ENCODE measurements at regions not wholly inside any gene's neighbourhood (a gene's known extent, or its start where the extent isn't known, plus 50 kb on each side); places are given as distances from the start of the nearest gene placed in this dataset.

DNA sequence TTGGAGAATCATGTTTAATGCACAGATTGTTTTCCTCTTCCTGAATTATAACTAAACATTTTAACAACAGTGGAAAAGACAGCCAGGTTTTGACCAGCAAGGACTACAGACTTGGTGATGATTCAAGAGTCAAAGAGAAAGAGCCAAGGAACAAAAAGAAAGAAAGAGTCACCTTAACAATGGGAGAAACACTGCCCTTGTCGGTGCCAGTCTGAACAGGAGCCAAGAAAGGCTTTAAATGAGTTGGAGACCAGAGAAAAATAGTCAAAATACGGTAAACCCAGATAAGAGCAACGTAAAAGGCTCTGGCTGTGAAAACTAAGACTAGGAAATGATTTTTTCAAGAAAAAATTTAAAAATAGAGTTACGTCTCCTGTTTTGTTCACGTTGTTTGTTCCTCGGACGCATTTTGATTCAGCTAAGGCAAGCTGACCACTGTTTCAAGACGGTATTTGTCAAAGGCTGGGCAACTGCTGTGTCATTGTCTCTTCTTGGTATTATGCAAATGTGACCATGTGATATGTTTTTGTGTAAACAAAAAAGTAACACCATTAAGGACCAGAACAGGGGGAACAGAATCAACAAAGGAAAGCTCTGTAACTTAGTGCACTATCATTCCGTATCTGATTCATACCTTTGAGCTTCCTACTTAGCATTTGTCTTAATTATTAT lies 634.5 kb downstream of the LIG4 start:
- DNase-seq (ENCODE audit: low read depth in 3 of 3), result no peak

DNA sequence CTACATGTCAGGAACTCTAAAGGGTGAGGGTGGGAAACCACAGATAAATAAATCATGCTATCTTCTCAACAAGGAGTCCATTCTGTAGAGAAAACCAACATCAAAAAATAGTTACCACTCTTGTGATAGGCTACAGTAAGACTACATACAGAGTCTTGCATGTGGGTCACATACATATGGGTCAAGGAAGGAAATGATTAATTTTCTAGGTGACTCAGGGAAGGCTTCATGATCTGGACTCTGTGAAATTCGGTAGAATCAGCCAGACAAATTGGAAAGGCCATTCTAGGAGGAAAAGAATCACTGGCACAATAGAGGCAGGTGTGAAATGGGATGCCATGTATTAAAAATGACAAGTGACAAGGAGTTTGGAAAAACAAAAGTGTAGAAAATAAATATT lies 638.9 kb downstream of the LIG4 start:
- no peak for DNase-seq (ENCODE audit: low read depth in 3 of 3)

DNA sequence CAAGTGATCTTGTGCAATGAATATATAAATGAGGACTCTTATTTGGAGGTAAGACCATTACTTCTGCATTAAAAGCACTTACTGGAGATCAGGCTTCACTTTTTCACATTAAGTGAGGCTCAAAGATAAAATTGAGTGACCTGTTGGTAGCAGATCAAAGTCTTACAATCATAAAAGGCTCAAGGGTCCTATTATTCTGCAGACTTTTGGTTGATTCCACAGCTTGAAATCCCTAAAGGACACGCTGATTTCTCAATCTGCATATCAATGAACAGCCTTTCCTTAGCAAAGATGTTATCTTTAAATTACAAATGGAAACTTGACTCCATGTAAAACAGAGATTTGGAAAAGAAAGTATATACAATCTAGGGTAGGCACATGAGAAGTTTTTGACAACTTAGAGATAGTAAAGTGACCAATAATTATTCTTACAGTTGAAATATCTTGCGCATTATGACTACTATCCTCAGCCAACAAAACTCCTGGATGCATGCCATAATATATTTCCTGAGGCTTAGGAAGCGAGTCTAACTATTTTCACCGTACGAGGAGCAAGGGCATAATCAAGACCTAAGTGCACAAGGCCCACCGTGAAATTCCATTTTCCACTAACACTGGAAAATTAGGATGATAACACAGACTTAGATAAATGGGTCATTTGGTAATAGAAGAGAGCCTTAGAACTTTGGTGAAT lies 640.7 kb downstream of the LIG4 start:
- no peak for DNase-seq (ENCODE audit: low read depth in 3 of 3)

- no peak for DNase-seq (ENCODE audit: low read depth in 3 of 3)
Observed at GRCh38 chr13:107573184-107573583, 642.2 kb downstream of the LIG4 start.

DNA sequence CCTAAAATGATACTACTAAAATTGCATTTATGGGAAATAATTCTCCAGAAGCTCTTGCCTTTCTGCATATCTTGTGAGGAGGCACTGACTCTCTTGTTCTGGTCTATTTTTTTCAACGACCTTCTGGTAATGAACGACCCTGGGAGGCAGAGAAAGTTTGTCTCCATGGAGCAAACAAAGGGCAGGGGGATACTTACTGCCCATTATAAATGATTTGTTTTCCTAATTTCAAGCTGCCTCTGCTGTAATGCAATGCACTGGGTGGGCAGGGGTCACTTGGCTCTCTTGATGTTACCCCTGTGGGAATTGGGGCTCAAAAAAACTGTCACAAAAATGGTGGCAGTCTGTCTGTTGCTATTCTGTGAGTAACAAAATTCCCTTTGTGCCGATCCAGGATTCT lies 643.2 kb downstream of the LIG4 start:
- no peak for DNase-seq (ENCODE audit: low read depth in 3 of 3)

DNA sequence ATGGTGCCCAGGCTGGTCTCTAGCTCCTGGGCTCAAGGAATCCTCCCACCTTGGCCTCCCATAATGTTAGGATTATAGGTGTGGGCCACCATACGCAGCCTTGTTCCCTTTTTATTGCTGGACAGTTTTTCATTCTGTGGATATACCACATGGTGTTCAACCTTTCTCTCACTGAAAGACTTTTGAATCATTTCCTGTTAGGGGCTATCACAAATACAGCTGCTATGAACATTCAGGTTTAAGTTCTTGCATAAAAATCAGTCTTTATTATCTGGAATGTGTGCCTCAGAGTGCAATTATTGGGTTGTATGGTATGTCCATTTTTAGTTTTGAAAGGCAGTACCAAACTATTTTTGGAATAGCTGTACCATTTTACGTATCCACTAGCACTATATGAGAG lies 647.2 kb downstream of the LIG4 start:
- no peak for DNase-seq (ENCODE audit: low read depth in 3 of 3)

- no peak for DNase-seq (ENCODE audit: low read depth in 3 of 3)
Observed at GRCh38 chr13:107563099-107563925, 652.0 kb downstream of the LIG4 start.

DNA sequence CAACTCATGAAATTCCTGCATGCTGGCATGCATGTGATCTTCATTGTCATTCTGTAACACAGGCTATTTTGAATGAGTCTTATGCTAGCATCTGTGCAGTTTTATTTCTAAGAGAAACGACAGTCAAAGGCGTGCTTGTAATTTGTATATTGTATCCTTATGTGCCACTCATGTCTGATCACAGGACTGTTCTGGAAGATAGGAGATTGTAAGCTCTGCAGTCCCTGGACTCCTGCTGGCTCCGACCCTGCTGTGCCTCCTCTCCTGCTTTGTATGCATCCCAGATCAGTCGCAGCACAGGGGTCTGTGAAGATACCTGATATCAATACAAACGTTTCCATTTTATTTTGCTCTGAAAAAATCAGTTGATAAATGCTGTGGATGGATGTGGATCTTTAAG lies 653.1 kb downstream of the LIG4 start:
- no peak for DNase-seq (ENCODE audit: low read depth in 3 of 3)

- no peak for DNase-seq (ENCODE audit: low read depth in 3 of 3)
Observed at GRCh38 chr13:107554460-107554859, 660.9 kb downstream of the LIG4 start.

DNA sequence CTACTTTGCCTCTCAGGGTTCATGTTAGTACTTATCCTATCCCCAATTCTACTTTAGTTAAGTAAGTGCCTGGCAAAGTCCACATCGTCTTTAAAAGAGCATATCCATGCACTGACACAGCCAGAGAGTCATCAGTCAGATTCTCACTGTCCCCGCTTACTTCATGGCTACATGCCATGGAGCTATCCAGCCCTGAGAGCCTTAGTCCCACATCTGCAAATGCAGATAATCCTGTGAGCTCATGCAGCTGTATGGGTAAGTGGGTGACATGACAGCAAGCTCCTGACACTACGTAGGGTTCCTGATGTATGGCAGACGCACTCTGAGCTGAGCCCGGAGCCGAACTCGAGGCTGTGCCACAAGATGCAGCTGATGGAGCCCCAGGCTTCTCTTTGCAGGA lies 661.5 kb downstream of the LIG4 start:
- no peak for DNase-seq (ENCODE audit: low read depth in 3 of 3)

- no peak for DNase-seq (ENCODE audit: low read depth in 3 of 3)
Observed at GRCh38 chr13:107551521-107551920, 663.8 kb downstream of the LIG4 start.

- DNase-seq (ENCODE audit: low read depth in 3 of 3), result no peak
Observed at GRCh38 chr13:107548338-107548737, 667.0 kb downstream of the LIG4 start.

DNA sequence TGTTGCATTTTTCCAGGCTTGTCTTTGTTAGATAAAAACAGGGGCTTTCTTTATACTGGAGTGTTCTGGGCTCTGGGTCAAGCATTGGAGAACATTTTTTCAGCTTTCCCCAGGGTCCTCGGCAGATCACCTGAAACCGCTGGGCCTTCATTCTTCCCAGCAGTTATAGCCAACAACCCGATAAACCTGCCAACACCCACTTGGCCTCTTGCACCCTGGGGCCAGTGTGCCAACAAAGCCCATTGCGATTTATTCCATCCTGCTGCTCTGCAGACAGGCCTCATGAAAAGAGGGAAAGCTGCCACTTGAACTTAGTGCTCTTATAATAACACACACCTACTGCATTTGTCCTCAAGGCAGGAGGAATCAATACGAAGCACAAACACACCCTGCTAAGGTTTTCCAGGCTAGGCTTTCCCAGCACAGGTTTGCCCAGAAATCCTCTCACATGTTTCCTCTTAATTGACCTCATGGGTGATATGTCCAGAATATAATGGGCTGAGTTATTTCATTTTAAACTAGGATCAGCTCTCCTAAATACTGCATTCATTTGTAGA lies 669.3 kb downstream of the LIG4 start:
- no peak for DNase-seq (ENCODE audit: low read depth in 3 of 3)

GRCh38 chr13:107534548-107534947 lies 680.8 kb downstream of the LIG4 start:
- DNase-seq (ENCODE audit: low read depth in 3 of 3), result no peak

GRCh38 chr13:107531816-107532215 lies 683.5 kb downstream of the LIG4 start:
- DNase-seq (ENCODE audit: low read depth in 3 of 3), result no peak

DNA sequence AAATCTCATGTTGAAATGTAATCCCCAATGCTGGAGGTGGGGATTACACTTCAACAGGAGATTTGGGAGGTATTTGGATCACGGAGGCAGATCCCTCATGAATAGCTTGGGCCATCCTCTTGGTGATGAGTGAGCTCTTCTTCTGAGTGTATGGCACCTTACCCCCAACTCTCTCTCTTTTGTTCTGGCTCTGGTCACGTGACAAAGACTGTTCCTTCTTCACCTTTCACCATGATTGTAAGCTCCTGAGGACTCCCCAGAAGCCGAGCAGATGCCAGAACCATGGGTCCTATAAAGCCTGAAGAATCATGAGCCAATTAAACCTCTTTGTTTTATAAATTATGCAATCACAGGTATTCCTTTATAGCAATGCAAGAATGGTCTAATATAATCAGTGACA lies 684.2 kb downstream of the LIG4 start:
- no peak for DNase-seq (ENCODE audit: low read depth in 3 of 3)

DNA sequence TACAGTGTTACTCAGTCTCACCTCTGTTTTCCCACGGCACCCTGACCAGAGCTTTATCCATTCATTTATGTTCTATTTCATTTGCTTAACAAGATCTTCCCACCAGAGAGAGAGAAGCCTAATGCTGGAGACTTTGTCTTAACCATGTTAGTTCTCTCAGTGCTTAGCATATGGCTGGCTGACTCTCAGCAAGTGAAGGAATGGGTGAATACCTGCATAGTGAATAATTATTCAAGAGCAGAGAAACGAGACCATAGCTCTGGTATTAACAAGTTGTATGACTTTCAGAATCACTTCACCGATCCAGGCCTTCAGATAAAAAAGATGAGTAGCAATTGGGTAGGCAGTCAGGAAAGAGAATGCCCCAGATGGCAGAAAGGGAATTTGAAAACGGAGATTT lies 686.3 kb downstream of the LIG4 start:
- no peak for DNase-seq (ENCODE audit: low read depth in 3 of 3)

GRCh38 chr13:107518780-107519179 lies 696.6 kb downstream of the LIG4 start:
- DNase-seq (ENCODE audit: low read depth in 3 of 3), result no peak

GRCh38 chr13:107518292-107518691 lies 697.0 kb downstream of the LIG4 start:
- no peak for DNase-seq (ENCODE audit: low read depth in 3 of 3)

GRCh38 chr13:107516517-107516916 lies 698.8 kb downstream of the LIG4 start:
- DNase-seq (ENCODE audit: low read depth in 3 of 3), result no peak

DNA sequence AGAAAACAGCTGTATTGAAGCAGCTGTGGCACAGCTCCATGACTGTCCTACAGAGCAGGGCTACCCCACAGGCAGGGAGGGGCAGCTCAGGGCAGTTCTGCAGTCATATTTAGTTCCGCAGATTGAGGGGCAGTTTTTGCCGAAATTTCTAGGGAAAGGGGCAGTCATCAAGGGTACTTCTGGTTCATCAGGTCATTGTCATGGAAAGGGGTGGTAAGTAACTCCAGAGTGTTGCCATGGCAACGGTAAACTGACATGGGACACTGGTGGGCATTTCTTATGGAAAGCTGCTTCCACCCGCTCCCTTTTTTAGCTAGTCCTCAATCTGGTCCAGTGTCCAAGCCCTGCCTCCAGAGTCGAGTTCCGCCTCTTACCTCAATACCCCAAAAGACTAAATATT lies 702.8 kb downstream of the LIG4 start:
- DNase-seq (ENCODE audit: low read depth in 3 of 3), result no peak

DNA sequence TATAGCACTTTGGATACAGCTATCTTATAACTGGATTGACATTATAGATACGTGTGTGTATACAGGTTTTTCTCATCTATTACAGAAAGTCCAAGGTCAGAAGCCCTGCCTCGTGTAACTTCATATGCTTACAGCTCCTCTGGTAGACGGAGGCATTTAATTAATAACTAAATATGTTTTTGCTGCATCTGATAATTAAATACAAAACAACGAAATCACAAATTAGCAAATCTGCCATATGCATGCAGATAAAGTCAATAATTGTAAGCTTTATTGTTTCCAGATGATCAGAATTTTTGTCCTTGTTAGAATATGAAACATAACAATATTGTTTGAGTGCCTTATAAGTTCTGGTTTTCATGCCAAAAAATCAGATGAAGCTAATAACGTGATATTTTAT lies 717.7 kb downstream of the LIG4 start:
- no peak for DNase-seq (ENCODE audit: low read depth in 3 of 3)

DNA sequence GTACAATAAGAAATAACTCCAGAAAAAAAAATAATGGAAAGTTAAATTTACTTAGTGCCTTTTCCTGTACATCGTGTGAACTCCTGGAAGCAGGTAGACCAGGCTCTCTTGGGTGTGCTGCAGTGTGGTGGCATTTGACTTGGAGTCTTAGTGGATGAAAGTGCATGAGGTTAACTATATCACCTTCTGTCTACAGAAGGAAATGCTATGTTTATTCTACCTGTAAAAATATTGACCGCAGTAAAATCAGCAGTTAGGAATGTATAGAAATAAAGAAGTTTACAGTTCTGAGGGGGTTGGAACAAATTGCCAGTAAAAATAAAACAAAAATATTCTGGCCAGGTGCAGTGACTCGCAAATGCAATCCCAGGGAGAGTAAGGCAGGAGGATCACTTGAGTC lies 722.1 kb downstream of the LIG4 start:
- DNase-seq (ENCODE audit: low read depth in 3 of 3), result no peak
